ENCODE measurements at regions not wholly inside any gene's neighbourhood (a gene's known extent, or its start where the extent isn't known, plus 50 kb on each side); places are given as distances from the start of the nearest gene placed in this dataset.

- TF ChIP-seq CTCF (IDR thresholded peaks at IDR 0.05; ENCODE audit: insufficient read depth, low read length), result no peak
- no peak for TF ChIP-seq POLR2AphosphoS5 (IDR thresholded peaks at IDR 0.05; ENCODE audit: low read depth)
- TF ChIP-seq REST (IDR thresholded peaks at IDR 0.05; ENCODE audit: insufficient replicate concordance, low read depth), result no peak
Observed at GRCh38 chr2:226313060-226313459, 486.6 kb downstream of the IRS1 start.
